Gastrocnemius medialis (tissue), 4 donors: ENCODE measurements at regions not wholly inside any gene's neighbourhood (a gene's known extent, or its start where the extent isn't known, plus 50 kb on each side); places are given as distances from the start of the nearest gene placed in this dataset.

Source experiments
- ATAC-seq, 2 donors: fragments of 150-250 bp; one replicate each; pipeline ENCODE4 v1.9.1; 2016
- DNase-seq, 2 donors: peaks; one replicate each; pipeline ENCODE4 v3.0.0-alpha.2; 2019
- H3K27ac ChIP-seq, 4 donors: fragments of 200-600 bp; sonication (generic); 1 replicate in 1 of 4; 2 replicates in 3 of 4; pipeline ENCODE4 v1.5.1; 2016 to 2018; ENCODE audit warnings: mild to moderate bottlenecking in 2 of 4, moderate library complexity in 1 of 4
- H3K27me3 ChIP-seq, 3 donors: fragments of 200-600 bp; sonication (generic) in 2 of 3; 1 replicate in 1 of 3; 2 replicates in 2 of 3; pipeline versions ENCODE4 v1.5.1 to v1.6.0; 2016 to 2019; ENCODE audit warnings: mild to moderate bottlenecking in 1 of 3, moderate library complexity in 1 of 3
- H3K36me3 ChIP-seq, 2 donors: fragments of 200-600 bp; sonication (generic) in 1 of 2; one replicate each; pipeline ENCODE4 v1.5.1; 2017 to 2018
- H3K4me1 ChIP-seq, 2 donors: fragments of 200-600 bp; sonication (generic) in 1 of 2; one replicate each; pipeline ENCODE4 v1.5.1; 2016 to 2017; ENCODE audit warnings: mild to moderate bottlenecking in 2 of 2
- H3K4me3 ChIP-seq, 4 donors: fragments of 200-600 bp; sonication (generic) in 3 of 4; 1 replicate in 1 of 4; 2 replicates in 3 of 4; pipeline ENCODE4 v1.5.1; 2016 to 2019; ENCODE audit warnings: mild to moderate bottlenecking in 2 of 4
- H3K9me3 ChIP-seq, 3 donors: fragments of 200-600 bp; sonication (generic) in 2 of 3; 1 replicate in 1 of 3; 2 replicates in 2 of 3; pipeline ENCODE4 v1.5.1; 2016 to 2019
- POLR2A ChIP-seq, 2 donors: fragments of 450-650 bp; IDR thresholded peaks; one replicate each; pipeline ENCODE4 v1.6.1; 2017; ENCODE audit warnings: antibody characterized with exemption in 2 of 2, mild to moderate bottlenecking in 2 of 2, moderate library complexity in 2 of 2
- in situ Hi-C, 4 donors: fragments of 200-750 bp; cut with MboI; loops; one replicate each; pipeline versions ENCODE4 v1.15.0 to v1.8.0; 2017; ENCODE audit warnings: low sequenced_read_pairs in 4 of 4
- intact Hi-C: fragments of 100-400 bp; cut with DNase I; formaldehyde crosslinking; loops from one replicate; pipeline ENCODE4 v1.15.1; 2023; ENCODE audit warnings: low total_unique reads
- TF ChIP-seq, protein P1 (sequence below), 5 experiments: fragments of 450-650 bp in 3 of 5; fragments of 200-600 bp in 2 of 5; sonication (generic) in 2 of 5; IDR thresholded peaks in 4 of 5; conservative IDR thresholded peaks in 1 of 5; 1 replicate in 4 of 5; 2 replicates in 1 of 5; pipeline ENCODE4 v1.5.1; 2016 to 2019; ENCODE audit warnings: antibody characterized with exemption in 5 of 5, mild to moderate bottlenecking in 3 of 5, moderate library complexity in 3 of 5

DNA sequence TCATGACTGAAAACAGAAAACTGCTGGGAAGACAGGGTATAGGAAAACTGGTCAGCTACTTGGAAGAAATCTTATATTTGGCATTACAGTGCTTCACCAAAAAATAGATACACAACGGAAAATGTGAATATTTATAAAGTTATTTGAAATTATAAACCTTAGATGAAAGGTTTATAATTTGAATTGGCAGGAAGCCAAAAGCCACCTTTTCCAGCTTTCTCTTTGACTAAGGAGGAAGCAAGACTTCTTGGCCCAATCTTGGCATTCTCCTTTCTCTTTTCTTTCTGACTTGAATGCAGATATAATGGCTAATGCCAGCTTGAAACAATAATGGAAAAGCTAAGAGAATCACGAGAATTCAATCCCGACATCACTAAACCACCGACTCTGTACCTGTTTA, 196.5 kb upstream of the PIK3C3 start:
- Histone ChIP-seq H3K4me3 (no peak overlapping the region), H3K27me3 (no peaks in the 10 kb centered on the region), H3K4me1 (no peaks in the 10 kb centered on the region), H3K9me3 (no peaks in the 10 kb centered on the region), H3K27ac (no peak overlapping the region), H3K36me3 (no peaks in the 10 kb centered on the region)
- in situ Hi-C loops: no loop called here
- no peak for ATAC-seq
- TF ChIP-seq, protein P1, sequence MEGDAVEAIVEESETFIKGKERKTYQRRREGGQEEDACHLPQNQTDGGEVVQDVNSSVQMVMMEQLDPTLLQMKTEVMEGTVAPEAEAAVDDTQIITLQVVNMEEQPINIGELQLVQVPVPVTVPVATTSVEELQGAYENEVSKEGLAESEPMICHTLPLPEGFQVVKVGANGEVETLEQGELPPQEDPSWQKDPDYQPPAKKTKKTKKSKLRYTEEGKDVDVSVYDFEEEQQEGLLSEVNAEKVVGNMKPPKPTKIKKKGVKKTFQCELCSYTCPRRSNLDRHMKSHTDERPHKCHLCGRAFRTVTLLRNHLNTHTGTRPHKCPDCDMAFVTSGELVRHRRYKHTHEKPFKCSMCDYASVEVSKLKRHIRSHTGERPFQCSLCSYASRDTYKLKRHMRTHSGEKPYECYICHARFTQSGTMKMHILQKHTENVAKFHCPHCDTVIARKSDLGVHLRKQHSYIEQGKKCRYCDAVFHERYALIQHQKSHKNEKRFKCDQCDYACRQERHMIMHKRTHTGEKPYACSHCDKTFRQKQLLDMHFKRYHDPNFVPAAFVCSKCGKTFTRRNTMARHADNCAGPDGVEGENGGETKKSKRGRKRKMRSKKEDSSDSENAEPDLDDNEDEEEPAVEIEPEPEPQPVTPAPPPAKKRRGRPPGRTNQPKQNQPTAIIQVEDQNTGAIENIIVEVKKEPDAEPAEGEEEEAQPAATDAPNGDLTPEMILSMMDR (IDR thresholded peaks at IDR 0.05 in 4 of 5, conservative IDR thresholded peaks at IDR 0.05 in 1 of 5): no peak
- DNase-seq: no peak
- intact Hi-C loops: no loop called here

DNA sequence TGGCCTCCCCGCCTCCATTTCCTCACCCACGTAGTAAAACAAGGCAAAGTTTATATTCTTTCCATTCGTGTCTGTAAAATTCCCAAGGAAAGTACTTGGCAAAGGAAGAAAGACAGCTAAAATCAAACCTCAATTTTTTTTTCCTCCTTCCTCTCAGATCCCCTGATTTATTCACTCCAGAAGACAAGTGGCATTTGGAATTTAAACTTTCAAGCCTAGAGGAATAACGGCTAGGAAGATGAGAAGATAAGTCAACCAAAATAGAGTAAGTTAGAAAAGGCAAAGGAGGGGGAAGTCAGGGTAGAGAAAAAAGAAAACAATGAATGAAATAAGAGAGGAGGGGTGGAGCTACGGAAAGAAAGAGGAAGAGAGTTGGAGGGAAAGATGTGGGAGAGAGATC, 198.9 kb upstream of the PIK3C3 start:
- TF ChIP-seq, protein P1 (IDR thresholded peaks at IDR 0.05 in 4 of 5, conservative IDR thresholded peaks at IDR 0.05 in 1 of 5): no peak
- no peak for TF ChIP-seq POLR2A (IDR thresholded peaks at IDR 0.05)
- Histone ChIP-seq H3K27ac (no peak overlapping the region), H3K4me1 (no peaks in the 10 kb centered on the region), H3K4me3 (no peak overlapping the region), H3K9me3 (no peaks in the 10 kb centered on the region), H3K36me3 (no peaks in the 10 kb centered on the region), H3K27me3 (no peaks in the 10 kb centered on the region)
- DNase-seq: no peak
- in situ Hi-C loops: no loop called here
- ATAC-seq: no peak
- intact Hi-C loops: no loop called here

DNA sequence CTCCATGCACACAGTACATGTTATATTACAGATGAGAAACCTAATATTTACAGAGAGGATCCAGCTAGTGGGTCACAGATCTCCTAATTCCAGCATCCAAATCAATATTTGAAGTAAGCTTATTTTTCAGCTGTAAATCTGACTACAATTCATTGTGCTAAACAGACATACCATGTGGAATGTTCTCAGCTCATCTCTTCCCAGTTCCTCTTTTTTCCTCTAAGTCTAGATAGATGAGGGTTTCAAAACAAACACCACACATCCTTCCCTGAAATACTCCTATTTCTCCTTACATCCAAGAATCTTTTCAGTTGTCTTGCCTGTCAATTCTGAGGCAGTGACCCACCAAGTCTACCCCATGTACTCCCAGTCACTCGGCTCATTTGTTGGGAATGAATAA, 200.7 kb upstream of the PIK3C3 start:
- intact Hi-C loops: no loop called here
- no peaks in the 10 kb centered on the region for H3K4me1 ChIP-seq
- H3K27ac ChIP-seq: no peak overlapping the region
- H3K4me3 ChIP-seq: no peak overlapping the region
- H3K27me3 ChIP-seq: no peaks in the 10 kb centered on the region
- ATAC-seq (no peak), DNase-seq (no peak)
- in situ Hi-C loops: no loop called here
- H3K36me3 ChIP-seq: no peaks in the 10 kb centered on the region
- TF ChIP-seq POLR2A (IDR thresholded peaks at IDR 0.05): no peak
- TF ChIP-seq, protein P1 (IDR thresholded peaks at IDR 0.05 in 4 of 5, conservative IDR thresholded peaks at IDR 0.05 in 1 of 5): no peak
- H3K9me3 ChIP-seq: no peaks in the 10 kb centered on the region

DNA sequence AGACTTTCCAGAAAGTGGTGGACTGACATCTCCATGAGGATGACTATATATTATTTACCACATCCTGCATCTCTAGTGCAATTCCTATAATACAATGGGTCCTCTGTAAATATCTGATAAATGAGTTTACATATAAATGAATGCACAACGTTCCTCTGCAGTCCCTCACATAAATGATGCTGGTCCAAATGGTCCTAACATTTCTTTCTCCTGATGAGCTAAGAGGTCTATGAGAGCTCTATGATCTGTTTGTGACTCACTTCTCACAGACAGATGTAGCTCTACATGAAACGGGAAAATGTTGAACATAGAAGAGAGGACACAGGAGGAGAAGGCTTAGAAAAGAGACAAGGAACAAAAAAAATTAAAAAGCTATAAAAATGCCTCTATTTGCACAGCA, 201.2 kb upstream of the PIK3C3 start:
- no peaks in the 10 kb centered on the region for H3K36me3 ChIP-seq
- no peak for DNase-seq
- no peaks in the 10 kb centered on the region for H3K9me3 ChIP-seq
- H3K27me3 ChIP-seq: no peaks in the 10 kb centered on the region
- TF ChIP-seq, protein P1 (IDR thresholded peaks at IDR 0.05 in 4 of 5, conservative IDR thresholded peaks at IDR 0.05 in 1 of 5): no peak
- in situ Hi-C loops: no loop called here
- no peak for ATAC-seq
- intact Hi-C loops: no loop called here
- no peak overlapping the region for H3K4me3 ChIP-seq
- no peaks in the 10 kb centered on the region for H3K4me1 ChIP-seq
- H3K27ac ChIP-seq: no peak overlapping the region

DNA sequence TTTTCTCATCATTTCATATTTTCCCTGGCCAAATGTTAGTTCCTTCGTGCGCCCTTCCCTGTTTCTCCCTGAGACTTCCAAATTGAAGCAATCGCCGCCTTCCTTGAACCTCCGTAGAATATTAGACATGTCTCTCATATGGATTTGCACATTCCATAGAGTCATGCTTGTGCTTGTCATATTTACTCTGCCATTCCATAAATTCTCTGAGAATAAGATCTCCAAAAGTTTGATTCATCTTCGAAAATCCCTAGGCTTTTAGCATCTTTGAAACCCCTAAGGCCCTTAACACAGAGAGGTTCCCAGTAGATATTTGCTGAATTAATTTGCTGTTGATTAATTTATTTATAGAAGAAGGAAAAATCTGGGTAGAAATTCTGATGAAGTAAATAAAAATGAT, 202.2 kb upstream of the PIK3C3 start:
- TF ChIP-seq POLR2A (IDR thresholded peaks at IDR 0.05): no peak
- in situ Hi-C loops: no loop called here
- intact Hi-C loops: no loop called here

More for the DNA sequence above, 202.2 kb upstream of the PIK3C3 start:
- H3K4me1 ChIP-seq: no peaks in the 10 kb centered on the region
- H3K36me3 ChIP-seq: no peaks in the 10 kb centered on the region
- no peaks in the 10 kb centered on the region for H3K9me3 ChIP-seq
- no peak overlapping the region for H3K27ac ChIP-seq
- H3K27me3 ChIP-seq: no peaks in the 10 kb centered on the region
- no peak for ATAC-seq
- DNase-seq: no peak
- no peak overlapping the region for H3K4me3 ChIP-seq
